LoVo (cell line): ENCODE measurements at regions not wholly inside any gene's neighbourhood (a gene's known extent, or its start where the extent isn't known, plus 50 kb on each side); places are given as distances from the start of the nearest gene placed in this dataset.

Experiments used
- DNase-seq: peaks from one replicate; pipeline ENCODE4 v3.0.0-alpha.2; 2016; ENCODE audit warnings: low spot score

DNA sequence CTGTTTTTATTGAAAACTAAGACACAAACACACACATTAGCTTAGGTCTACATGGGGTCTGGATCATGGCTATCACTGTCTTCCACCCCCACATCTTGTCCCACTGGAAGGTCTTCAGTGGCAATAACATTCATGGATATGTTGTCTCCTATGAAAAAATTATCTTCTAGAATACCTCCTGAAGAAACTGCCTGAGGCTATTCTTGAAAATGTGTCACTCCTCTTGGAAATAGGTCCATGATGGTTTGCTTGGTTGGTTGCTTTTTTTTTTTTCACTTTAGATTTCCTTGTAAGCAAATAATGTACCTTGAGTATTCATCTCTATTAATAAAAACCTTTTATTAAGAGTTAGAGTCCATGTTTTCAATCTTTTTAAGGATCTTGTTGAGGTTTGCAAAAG lies 195.3 kb upstream of the PDE5A start:
- no peak for DNase-seq

DNA sequence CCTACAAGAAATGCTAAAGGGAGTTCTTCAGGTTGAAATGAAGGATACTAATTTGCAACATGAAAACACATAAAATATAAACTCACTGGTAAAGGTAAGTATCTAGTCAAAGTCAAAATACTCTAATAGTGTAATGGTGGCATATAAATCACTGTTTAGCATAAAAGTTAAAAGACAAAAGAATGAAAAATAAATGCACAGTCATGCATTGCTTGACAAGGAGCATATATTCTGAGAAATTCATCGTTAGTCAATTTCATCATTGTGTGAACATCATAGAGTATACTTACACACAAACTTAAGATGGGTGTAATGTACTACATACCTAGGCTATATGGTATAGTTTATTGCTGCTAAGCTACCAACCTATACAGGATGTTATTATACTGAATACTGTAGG lies 194.4 kb upstream of the PDE5A start:
- DNase-seq, result no peak

DNA sequence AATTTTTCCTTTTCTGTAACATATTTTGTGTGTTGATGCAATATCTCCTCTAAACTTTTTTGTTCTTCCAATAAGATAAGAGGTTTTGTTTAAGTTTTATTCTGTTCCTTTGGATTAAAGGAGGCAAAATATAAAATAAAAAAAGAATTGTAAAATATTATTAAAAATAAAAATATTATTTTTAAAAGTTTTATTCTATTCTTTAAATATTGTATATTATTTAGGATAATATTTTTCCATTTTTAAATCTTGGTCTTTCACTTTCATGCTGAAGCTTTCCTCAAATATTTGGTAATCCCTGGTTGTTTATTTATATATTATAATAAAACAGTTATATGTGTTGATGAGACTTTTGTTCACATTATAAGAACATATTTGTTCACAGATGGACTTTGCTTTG lies 187.9 kb upstream of the PDE5A start:
- DNase-seq, result no peak

DNA sequence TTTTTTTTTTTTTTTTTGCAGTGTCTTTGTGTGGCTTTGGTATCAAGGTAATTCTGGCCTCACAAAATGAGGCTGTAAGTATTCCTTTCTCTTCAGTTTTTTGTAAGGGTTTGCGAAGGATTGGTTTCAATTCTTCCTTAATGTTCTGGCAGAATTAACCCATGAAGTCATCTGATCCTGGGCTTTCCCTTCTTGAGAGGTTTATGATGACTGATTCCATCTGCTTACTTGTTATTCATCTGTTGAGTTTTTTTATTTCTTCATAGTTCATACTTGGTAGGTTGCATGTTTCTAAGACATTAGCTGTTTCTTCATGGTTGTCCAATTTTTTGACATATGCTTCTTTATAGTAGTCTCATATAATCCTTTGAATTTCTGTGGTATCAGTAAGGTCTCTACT lies 181.4 kb upstream of the PDE5A start:
- DNase-seq, result no peak

DNA sequence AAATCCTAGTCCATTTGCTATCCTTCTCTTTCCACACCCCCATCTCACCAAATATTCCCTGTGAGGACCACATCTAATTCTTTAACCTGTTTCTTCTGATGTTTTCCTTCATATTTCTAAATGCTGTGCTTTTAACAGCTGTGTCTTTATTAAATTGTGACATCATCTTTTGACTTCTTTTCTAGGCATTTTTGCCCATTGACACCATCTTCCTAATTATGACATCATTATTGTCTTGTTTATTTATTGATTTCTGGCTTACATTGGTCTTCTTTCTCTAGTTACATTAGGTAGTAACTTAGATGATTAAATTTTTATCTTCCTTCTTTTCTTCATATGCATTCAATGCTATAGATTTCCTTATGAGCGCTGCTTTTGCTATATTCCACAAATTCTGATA lies 175.8 kb upstream of the PDE5A start:
- no peak for DNase-seq

DNA sequence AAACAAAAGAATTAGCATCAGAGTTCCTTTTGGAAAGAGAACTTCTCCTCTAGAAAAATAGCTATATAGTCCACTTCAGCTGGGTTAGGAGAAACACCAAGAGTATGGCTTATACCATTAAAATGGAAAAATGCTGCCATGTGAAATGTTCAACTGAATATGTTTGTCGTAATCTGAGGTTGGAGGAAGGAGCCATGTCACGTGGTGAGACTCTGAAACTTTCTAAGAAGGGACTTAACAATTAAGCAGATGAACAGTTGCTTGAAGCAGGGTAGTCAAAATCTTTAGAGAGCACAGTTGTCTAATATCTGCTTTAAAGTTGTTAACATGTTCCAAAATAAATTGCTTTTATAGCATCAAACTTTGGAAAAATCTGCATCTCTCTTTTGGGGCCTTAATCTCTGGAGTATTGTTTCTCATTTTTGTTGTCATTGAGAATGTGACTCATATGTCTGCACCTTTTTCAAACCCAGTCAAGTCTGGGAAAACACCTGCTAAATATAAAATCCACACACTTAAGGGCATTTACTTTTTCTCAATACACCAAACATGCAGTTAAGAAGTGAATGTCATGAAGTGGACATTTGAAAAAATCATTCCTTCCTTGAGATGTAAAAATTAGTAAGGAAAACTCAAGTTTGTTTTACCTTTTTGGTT lies 168.8 kb upstream of the PDE5A start:
- no peak for DNase-seq

DNA sequence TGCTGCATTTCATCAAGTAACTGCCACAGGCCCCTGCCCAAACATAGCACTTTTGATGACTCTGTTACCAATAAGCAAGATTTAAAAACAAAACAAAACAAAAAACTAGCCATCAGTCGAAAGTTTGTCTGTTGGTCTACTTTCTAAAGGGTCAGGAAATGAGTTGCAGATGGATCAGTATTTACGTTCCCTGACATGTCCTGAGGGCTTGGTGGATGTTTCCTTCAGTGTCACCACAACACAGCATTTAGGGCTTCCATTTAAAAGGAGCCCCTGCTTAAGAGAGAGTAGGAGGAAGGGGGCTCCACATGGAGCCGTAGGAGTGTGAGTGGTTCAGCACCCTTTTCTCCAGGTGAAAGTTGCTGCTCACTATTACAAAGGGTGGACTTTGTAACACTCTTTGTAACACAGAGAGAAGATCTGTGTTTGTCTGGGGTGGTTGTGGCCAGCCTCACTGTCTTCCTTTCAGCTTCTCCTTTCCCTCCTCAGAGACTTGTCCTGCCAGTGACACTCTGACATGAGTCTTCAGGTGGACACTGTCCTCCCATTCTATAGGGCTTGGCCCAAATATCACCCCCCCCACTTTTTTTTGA lies 167.5 kb upstream of the PDE5A start:
- DNase-seq, result no peak

DNA sequence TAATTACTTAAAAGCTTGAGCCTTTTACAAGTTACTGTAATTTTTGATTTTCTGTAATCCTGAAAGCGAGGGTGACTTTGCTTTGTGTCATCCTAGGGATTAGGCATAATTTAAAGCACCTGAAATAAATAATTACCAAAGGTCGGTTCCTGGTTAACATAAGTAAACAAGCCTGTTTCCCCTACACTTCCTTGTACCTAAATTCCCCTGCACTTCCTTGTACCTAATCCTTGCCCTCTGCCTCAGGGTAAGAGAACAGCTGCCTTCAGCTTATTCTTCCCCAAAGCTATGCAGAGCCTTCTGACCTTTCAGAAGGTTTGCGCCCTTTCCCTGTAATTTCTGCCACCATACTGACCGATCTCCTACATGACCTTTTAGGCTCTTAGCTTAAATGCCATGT lies 166.1 kb upstream of the PDE5A start:
- peak; percentile 53 for DNase-seq

DNA sequence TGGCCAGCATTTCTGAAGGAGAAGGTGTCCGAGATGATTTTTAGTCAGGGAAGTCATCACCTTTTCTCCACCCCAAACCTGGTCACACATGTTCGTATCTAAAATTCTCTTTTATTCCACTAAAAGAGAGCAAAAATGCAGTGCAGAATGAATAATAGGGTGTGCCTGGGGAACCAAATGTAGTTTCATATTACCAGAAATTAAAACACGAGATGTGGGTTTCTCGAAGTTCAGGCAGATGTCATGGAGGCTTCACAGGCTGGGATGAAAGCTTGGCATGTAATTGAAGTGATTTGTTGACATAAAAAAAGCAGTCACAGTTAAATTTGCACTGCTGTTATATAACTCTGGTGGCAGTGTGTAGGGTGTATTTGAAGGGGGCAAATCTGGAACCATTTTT lies 165.5 kb upstream of the PDE5A start:
- DNase-seq, result no peak

DNA sequence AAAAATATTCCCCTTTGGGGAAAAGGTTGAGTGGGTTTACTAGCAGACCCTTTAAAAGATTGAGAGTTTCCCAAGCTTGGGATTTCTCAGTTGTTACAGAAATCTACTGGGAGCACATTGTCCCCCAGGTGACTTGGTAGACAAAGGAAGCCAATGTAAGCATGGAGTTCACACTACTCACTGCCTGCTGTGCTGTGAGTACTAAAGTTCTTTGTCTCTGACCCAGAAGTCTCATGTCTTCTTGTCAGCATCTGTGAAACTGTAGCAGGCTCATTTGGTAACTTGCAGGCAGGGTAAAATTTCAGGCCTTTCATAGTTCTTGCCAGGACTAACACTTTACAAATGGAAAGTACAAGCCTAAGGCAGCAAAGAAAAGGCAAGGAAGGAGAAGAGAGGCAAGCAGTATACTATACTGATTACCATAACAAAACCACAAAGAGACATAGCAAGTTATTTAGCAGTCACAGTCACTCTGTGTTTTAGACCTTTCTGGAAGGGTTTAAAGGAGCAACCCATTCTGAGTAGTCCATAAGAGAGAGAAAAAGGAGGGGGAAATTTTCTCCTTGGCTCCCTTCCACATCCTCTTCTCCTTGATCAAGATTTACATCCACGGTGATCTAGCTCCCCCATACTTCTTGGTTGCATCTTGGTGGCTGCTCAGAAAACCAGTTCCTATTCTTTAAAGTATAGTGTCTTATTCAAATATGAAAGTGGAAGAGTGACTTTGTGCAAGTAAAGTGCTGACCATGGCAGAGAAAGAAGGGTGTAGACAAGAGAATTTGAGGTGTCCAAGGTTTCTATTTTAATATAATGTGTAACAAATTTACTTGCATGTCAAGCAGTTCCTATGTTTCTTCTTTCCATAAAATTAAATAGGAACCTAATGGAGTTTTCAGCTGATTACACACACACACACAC lies 160.0 kb upstream of the PDE5A start:
- no peak for DNase-seq

DNA sequence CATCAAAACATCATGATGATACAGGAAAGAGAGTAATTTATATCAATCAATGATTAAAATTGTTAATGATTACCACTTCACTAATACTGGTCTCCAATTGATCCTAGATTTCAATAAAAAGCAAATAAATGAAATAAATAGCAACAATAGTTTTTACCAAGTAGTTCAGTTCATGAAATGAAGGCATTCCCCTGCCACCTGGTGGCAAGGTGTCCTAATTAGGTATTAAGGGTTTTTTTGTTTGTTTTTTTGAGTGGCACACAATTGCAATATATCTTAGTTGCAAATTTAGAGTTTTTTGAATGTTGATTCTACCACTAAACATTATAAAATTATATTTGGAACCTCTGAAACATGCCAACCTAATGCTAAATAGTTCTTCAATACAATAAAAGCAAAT lies 157.4 kb upstream of the PDE5A start:
- peak; percentile 5 for DNase-seq

DNA sequence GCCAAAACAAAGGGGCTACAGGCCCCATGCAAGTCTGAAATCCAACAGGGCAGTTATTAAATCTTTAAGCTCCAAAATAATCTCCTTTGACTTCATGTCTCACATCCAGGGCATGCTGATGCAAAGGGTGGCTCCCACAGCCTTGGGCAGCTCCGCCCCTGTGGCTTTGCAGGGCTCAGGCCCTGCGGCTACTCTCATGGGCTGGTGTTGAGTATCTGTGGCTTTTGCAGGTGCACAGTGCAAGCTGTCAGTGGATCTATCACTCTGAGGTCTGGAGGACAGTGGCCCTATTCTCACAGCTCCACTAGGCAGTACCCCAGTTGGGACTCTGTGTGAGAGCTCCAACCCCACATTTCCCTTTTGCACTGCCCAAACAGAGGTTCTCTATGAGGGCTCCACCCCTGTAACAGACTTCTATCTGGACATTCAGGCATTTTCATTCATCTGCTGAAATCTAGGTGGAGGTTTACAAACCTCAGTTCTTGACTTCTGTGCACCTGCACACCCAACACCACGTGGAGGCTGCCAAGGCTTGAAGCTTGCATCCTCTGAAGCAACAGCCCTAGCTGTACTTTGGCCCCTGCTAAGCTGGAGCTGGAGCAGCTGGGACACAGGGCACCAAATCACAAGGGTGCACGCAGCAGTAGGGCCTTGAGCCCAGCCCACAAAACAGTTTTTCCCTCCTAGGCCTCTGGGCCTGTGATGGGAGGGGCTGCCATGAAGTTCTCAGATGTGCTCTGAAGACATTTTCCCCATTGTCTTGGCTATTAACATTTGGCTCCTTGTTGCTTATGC lies 154.8 kb upstream of the PDE5A start:
- DNase-seq, result no peak

DNA sequence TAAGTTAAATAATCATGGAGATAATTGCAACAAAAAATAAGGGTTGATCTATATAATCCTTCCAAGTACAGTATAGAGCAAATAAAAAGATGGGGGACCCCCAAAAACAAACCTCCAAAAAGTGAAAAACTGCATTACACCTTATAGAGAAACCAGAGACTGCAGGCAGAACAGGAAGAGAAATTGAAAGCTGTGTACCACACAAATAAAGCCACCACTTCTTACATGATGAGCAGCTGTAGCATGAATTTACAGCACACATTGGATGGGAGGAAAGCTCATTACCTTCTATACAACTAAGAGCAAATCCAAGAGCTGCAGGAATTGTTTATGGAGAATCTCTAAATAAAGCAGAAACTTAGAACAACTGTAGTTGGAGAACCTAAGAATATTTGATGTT lies 152.4 kb upstream of the PDE5A start:
- no peak for DNase-seq

DNA sequence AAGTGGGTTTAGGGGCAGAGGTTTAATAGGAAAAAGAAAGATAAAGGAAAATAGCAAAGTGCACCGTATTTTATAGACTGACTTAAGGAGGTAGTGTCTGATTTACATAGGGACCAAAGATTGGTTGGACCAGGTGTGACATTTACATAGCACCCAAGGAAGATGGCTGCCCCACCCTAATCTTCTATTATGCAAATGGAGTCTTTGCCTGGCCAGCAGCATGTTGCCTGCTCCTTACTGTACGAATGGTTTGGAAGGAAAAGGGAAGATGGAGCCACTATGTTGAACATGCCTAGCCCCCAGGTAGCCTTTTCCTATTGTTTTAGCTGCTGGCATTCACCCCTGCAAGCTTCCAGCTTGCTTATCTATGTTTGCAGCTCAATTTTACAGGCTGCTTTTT lies 146.2 kb upstream of the PDE5A start:
- no peak for DNase-seq

DNA sequence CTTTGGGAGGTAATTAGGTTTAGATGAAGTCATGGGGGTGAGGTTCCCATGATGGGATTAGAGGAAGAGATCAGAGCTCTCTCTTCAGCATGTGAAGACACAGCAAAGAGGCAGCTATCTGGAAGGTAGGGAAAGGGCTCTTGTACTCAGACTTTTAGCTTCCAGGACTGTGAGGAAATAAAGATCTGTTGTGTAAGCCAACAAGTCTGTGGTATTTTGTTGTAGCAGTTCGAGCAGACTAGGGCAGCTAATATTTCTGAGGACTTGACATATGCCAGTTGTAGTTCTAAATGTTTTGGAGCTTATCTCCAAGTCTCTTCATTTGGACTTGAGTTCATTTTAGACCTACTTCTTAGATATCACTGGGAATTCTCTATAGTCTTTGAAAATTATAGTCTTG lies 137.3 kb upstream of the PDE5A start:
- DNase-seq, result no peak

DNA sequence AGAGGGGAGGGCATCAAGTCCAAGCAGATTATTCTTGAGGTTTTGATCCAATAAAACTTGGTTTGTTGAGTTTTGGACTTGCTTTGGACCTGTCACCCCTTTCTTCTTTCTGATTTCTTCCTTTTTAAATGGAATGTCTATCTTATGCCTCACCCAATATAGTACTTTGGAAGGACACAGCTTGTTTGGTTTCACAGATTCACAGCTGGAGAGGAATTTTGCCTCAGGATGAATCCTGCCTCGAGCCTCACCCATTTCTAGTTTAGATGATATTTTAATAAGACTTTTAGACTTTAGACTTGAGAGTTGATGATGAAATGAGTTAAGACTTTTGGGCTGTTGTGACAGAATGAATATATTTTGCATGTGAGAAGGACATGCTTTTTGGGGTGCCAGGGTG lies 136.9 kb upstream of the PDE5A start:
- no peak for DNase-seq

DNA sequence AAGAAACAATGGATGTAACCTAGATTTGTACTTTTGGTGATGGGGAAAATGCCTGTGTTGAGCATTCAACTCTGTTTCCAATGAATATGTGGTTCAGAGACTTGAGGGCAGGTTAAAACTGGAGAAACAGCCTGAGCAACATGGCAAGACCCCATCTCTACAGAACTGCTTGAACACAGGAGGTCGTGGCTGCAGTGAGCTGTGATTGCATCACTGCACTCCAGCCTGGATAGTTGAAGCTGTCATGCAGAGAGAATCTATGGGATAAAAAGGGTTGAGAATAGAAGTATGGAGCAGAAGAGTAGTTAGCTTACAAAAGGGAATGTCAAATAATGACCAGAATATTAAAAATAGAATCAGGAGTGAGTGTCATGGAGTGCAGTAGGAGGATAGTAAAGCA lies 134.8 kb upstream of the PDE5A start:
- DNase-seq, result no peak

DNA sequence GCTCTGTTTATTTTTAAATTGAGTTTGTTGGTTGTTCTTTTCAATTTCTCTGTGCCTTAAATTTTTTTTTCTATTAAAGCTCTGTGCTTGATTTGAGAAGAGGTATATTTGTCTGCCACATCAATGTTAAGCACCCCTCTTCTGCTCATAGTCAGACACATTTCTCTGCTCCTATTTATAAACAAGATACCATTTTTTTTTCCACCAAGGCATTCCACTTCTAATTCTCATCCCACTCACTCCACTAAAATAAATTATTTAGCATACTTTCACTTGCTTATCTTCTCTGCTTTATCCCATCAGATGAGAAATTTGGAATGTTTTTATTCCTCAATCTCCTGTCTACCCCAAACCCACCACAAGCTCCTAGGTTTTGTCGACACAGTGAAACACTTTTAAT lies 127.0 kb upstream of the PDE5A start:
- no peak for DNase-seq

DNA sequence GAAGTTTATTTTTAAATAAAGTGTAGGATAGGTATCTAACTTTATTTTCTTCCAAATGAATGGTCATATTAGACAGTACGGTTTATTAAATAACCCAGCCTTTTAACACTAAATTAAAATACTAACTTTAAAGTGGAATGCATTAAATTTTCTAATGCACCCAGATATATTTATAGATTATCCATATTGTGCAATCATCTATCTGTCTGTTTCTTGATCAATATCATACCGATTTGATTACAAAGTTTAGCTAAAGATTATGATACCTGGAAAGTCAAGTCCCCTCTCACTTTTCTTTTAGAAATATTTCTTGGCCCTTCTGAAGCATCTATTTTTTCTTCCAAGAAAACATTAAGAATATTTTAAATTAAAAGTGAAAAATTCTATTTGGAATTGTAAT lies 124.3 kb upstream of the PDE5A start:
- DNase-seq, result no peak

DNA sequence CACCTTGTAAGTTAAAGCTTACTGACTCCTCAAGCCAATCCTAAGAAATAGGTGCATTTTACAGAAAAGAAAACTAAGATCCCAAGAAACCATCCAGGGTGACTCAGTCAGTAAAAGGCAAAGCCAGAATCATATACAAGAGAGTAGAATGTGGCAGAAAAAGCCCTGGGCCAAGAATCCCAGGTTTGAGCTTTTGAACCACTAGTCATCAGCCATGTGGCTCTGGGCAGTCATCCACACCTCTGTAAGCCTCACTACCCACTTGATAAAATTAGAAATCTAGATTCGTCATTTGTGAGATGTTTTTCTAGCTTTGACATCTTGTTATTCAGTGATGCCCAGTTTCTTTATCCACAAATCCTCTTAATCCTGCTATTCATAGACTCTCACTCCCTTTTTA lies 122.2 kb upstream of the PDE5A start:
- DNase-seq, result no peak

DNA sequence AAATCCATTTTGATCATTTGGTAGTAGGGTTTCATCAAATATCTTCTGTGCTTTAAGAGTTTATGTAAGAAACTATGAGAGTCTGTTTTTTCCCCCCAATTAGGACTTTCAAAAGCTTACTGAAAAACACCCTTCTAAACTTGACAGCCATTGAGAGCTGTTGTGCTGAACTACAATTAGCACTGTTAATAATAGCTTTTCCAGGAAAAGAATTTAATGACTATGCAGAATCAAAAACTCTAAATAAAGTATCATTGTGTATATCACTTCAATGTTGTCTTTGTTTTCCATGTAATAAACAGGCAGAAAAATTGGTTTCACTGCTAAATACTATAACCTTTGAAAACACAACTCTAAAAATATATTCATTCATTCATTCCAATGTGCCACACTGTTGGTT lies 121.4 kb upstream of the PDE5A start:
- no peak for DNase-seq

DNA sequence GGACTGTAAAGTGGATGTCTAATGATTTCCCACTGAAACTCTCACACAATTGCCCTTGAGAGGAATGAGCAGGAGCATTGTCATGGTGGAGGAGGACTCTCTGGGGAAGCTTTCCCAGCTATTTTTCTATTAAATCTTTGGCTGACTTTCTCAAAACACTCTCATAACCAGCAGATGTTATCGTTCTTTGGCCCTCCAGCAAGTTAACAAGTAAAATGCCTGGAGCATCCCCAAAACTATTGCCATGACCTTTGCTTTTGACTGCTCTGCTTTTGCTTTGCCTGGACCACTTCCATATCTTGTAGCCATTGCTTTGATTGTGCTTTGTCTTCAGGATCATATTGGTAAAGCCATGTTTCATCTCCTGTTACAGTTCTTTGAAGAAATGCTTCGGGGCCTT lies 120.2 kb upstream of the PDE5A start:
- DNase-seq, result no peak

DNA sequence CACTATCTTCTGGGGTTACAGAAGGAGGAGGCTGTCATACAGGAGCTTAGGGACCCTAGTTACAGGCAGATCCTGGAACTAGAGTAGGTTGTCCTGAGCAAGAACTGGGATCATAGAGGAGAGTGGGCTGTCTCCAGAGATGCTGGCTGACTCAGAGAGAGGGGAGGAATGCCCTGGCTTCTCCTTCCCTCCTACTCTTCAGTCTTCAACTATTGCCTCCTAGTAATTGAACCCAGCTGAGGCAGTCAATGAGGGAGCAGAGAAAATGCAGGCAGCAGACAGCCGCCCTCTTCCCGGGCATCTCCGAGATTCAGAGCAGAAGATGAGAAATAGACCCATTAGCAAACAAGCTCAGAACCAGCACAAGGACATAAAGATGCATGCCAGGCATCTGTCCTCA lies 118.3 kb upstream of the PDE5A start:
- no peak for DNase-seq
